K562 (cell line): ENCODE measurements at regions not wholly inside any gene's neighbourhood (a gene's known extent, or its start where the extent isn't known, plus 50 kb on each side); places are given as distances from the start of the nearest gene placed in this dataset.

Experiments
- ATAC-seq: fragments of 200-7000 bp; cut with Tn5 transposase; 3 replicates; pipeline ENCODE4 v1.9.1; 2020; ENCODE audit warnings: moderate library complexity
- BruUV-seq: library from RNA; stranded (reverse); fragments of 400-500 nt; replicated peaks from 2 replicates; lab custom pipeline; 2021; lab: Mats Ljungman, UMichigan
- CTCF ChIA-PET: fragments of 300-600 bp; formaldehyde crosslinking; extraction: SDS; loops from one replicate; lab custom pipeline; 2021; ENCODE audit warnings: low intra/inter-chr PET ratio; lab: Yijun Ruan, JAX
- POLR2A ChIA-PET: fragments of 300-600, 350-650 bp; sonication (Branson Sonifier 250); formaldehyde crosslinking; extraction: SDS; loops from one replicate; lab custom pipeline; 2021; ENCODE audit warnings: antibody characterized with exemption, inconsistent platforms; lab: Yijun Ruan, JAX
- DNase-seq, 4 experiments: peaks; one replicate each; pipeline versions ENCODE4 v3.0.0 to v3.0.0-alpha.2; 2011 to 2018; ENCODE audit warnings: low spot score in 3 of 4, mixed read lengths in 3 of 4; ENCODE audit errors: extremely low read depth in 1 of 4
- FAIRE-seq: peaks from 2 replicates; lab custom pipeline; 2011; peaks lifted over from hg19 to GRCh38; lab: Jason Lieb, UNC
- H2AFZ ChIP-seq: 2 replicates; pipeline ENCODE4 v1.6.0; 2011; ENCODE audit warnings: low read depth, low read length, control low read depth, inconsistent platforms
- H3K27ac ChIP-seq: fragments of 200-600 bp; 3 replicates; pipeline ENCODE4 v1.8.0; 2011; ENCODE audit warnings: low read depth, mild to moderate bottlenecking, control low read depth, inconsistent platforms, low read length, moderate library complexity, mixed read lengths; ENCODE audit errors: extremely low read depth
- H3K27me3 ChIP-seq, 2 experiments: fragments of 300-600 bp in 1 of 2; 2 replicates in 1 of 2; 3 replicates in 1 of 2; pipeline versions ENCODE4 v1.6.0 to v1.8.0; 2011; ENCODE audit warnings: inconsistent platforms in 2 of 2, low read length in 2 of 2, mild to moderate bottlenecking in 1 of 2, mixed read lengths in 1 of 2, moderate library complexity in 1 of 2; ENCODE audit not compliant: control insufficient read depth in 2 of 2, insufficient read depth in 2 of 2
- H3K36me3 ChIP-seq: fragments of 300-600 bp; 3 replicates; pipeline ENCODE4 v1.8.0; 2011; ENCODE audit warnings: mild to moderate bottlenecking, low read length, inconsistent platforms; ENCODE audit not compliant: control insufficient read depth, insufficient read depth
- H3K4me1 ChIP-seq, 2 experiments: fragments of 200-600 bp in 1 of 2; replicated peaks in 1 of 2; 2 replicates in 1 of 2; 3 replicates in 1 of 2; pipeline versions ENCODE4 v1.5.1 to v1.8.0; 2011; ENCODE audit warnings: inconsistent platforms in 2 of 2, low read length in 2 of 2, mild to moderate bottlenecking in 1 of 2, mixed read lengths in 1 of 2, moderate library complexity in 1 of 2; ENCODE audit not compliant: control insufficient read depth in 2 of 2, insufficient read depth in 2 of 2
- H3K4me2 ChIP-seq: 2 replicates; pipeline ENCODE4 v1.6.1; 2011; ENCODE audit warnings: low read length, control low read depth, inconsistent platforms, mixed read lengths; ENCODE audit not compliant: insufficient read depth
- H3K4me3 ChIP-seq: fragments of 200-600 bp; sonication (generic), shearing (Covaris generic); 2 replicates; pipeline ENCODE4 v1.5.1; 2016; ENCODE audit warnings: control low read depth, inconsistent platforms
- H3K79me2 ChIP-seq: fragments of 200-600 bp; 3 replicates; pipeline ENCODE4 v1.8.0; 2011; ENCODE audit warnings: low read length, inconsistent platforms; ENCODE audit not compliant: control insufficient read depth, insufficient read depth
- H3K9ac ChIP-seq, 2 experiments: 2 replicates each; pipeline versions ENCODE4 v1.6.0 to v1.6.1; 2011; ENCODE audit warnings: low read depth in 2 of 2, low read length in 2 of 2, control low read depth in 1 of 2, inconsistent platforms in 1 of 2, mild to moderate bottlenecking in 1 of 2, mixed read lengths in 1 of 2; ENCODE audit not compliant: insufficient read depth in 1 of 2
- H3K9me1 ChIP-seq: one replicate; pipeline ENCODE4 v1.6.0; 2011; ENCODE audit warnings: inconsistent platforms, mild to moderate bottlenecking, low read length, moderate library complexity; ENCODE audit not compliant: control insufficient read depth, insufficient read depth
- H3K9me3 ChIP-seq: replicated peaks from 2 replicates; pipeline ENCODE4 v1.5.1; 2011; ENCODE audit warnings: low read depth, low read length, inconsistent platforms; ENCODE audit not compliant: control insufficient read depth, insufficient read depth
- H4K20me1 ChIP-seq: replicated peaks from 2 replicates; pipeline ENCODE4 v1.6.1; 2011; ENCODE audit warnings: low read length, inconsistent platforms, mixed read lengths; ENCODE audit not compliant: control insufficient read depth, insufficient read depth
- ID3 ChIP-seq, 2 experiments: fragments of 250-450 bp in 1 of 2; fragments of 450-650 bp in 1 of 2; sonication (Bioruptor Pico) in 1 of 2; IDR thresholded peaks; 2 replicates each; pipeline versions ENCODE4 v1.6.1 to v1.8.0; 2016 to 2021; ENCODE audit warnings: mild to moderate bottlenecking in 2 of 2, moderate library complexity in 2 of 2, missing compliant biosample characterization in 1 of 2, missing genetic modification characterization in 1 of 2
- IRF9 ChIP-seq: fragments of 450-650 bp; IDR thresholded peaks from 2 replicates; pipeline ENCODE4 v1.6.1; 2016; ENCODE audit warnings: missing biosample characterization, missing genetic modification characterization
- KDM2B ChIP-seq: fragments of 250-450 bp; sonication (Bioruptor Pico); IDR thresholded peaks from 2 replicates; pipeline ENCODE4 v1.8.0; 2021; ENCODE audit warnings: mild to moderate bottlenecking, moderate library complexity
- PATZ1 ChIP-seq: fragments of 250-450 bp; sonication (Bioruptor Pico); IDR thresholded peaks from 2 replicates; pipeline ENCODE4 v1.5.0; 2020; ENCODE audit warnings: mild to moderate bottlenecking, borderline replicate concordance
- RBM14 ChIP-seq: fragments of 200-400 bp; formaldehyde crosslinking; IDR thresholded peaks from 2 replicates; pipeline ENCODE4 v1.6.1; 2018; ENCODE audit warnings: low read depth, mild to moderate bottlenecking, low read length, moderate library complexity, borderline replicate concordance; ENCODE audit not compliant: insufficient read depth
- RBM34 ChIP-seq: fragments of 200-400 bp; formaldehyde crosslinking; IDR thresholded peaks from 2 replicates; pipeline ENCODE4 v1.6.1; 2018; ENCODE audit warnings: low read length, borderline replicate concordance; ENCODE audit not compliant: insufficient read depth
- ZBTB11 ChIP-seq, 3 experiments: fragments of 200-800 bp in 1 of 3; fragments of 250-450 bp in 1 of 3; fragments of 450-650 bp in 1 of 3; sonication (Bioruptor Pico) in 1 of 3; sonication (Bioruptor generic) in 1 of 3; formaldehyde crosslinking in 1 of 3; IDR thresholded peaks; 2 replicates each; pipeline versions ENCODE4 v1.6.1 to v1.8.0; 2016 to 2022; ENCODE audit warnings: mild to moderate bottlenecking in 2 of 3, missing genetic modification characterization in 2 of 3, missing compliant biosample characterization in 1 of 3, moderate library complexity in 1 of 3
- WGBS: fragments of 100-300 bp; shearing (Covaris generic); methylation state at CpG from one replicate; pipeline ENCODE4 v1.1.6; 2016; ENCODE audit warnings: low coverage, mixed read lengths; ENCODE audit not compliant: insufficient coverage; ENCODE audit errors: missing lambda C conversion rate; 5-methylcytosine and 5-hydroxymethylcytosine counted together
- in situ Hi-C: fragments of 300-500 bp; cut with MboI; formaldehyde crosslinking; loops from 4 replicates; pipeline ENCODE4 v1.15.0; 2018; ENCODE audit warnings: inconsistent platforms, mixed read lengths
- intact Hi-C: fragments of 100-400 bp; cut with micrococcal nuclease; formaldehyde crosslinking; loops from 2 replicates; pipeline ENCODE4 v1.14.2; 2022

- no peaks in the 10 kb centered on the region for H3K36me3 ChIP-seq
- ChIA-PET POLR2A (interaction anchor here (0.6 kb wide), 1 partner anchor 11 kb away, joined by 3 read pairs; no protein-coding TSS in a partner anchor), CTCF (no interaction called here)
- H3K9me3 ChIP-seq = no peaks in the 10 kb centered on the region
- no peak overlapping the region for H3K4me2 ChIP-seq
- FAIRE-seq = no peak
- no peaks in the 10 kb centered on the region for H3K4me1 ChIP-seq
- H3K27me3 ChIP-seq = peaks cover 0 to 2% of the 10 kb centered on the region in 2 experiments; a peak in 2 of 5 replicates
- H3K27ac ChIP-seq = no peak overlapping the region
- H3K79me2 ChIP-seq = no peaks in the 10 kb centered on the region
- H3K9ac ChIP-seq = no peak overlapping the region
- intact Hi-C loops (no loop called here), in situ Hi-C loops (no loop called here)
- no peaks in the 10 kb centered on the region for H3K9me1 ChIP-seq
- no peaks in the 10 kb centered on the region for H4K20me1 ChIP-seq
- no peak for ATAC-seq
- 4% methylated on average over 2 of the region's 2 CpGs for WGBS
- no peak overlapping the region for H2AFZ ChIP-seq
- no peak overlapping the region for H3K4me3 ChIP-seq
- DNase-seq = no peak
- BruUV-seq = no TSS peak
- TF ChIP-seq IRF9 (tag) = no peak
- TF ChIP-seq RBM34 = no peak
- no peak for TF ChIP-seq RBM14
- TF ChIP-seq KDM2B (CRISPR knock-in tag) = no peak
- TF ChIP-seq ZBTB11 (CRISPR knock-in tag; IDR thresholded peaks at IDR 0.05) = no peak
- TF ChIP-seq PATZ1 (CRISPR knock-in tag) = no peak
- no peak for TF ChIP-seq ID3 (CRISPR knock-in tag; IDR thresholded peaks at IDR 0.05)
- TF ChIP-seq ID3 (tag; IDR thresholded peaks at IDR 0.05) = no peak
Measured at GRCh38 chr12:76256321-76256720, 91.9 kb downstream of the BBS10 start.
